Kidney epithelial cell (primary cell): ENCODE measurements at regions not wholly inside any gene's neighbourhood (a gene's known extent, or its start where the extent isn't known, plus 50 kb on each side); places are given as distances from the start of the nearest gene placed in this dataset.

Experiments used
- DNase-seq: peaks from one replicate; pipeline ENCODE4 v3.0.0-alpha.2; 2010; ENCODE audit warnings: low read depth
- H3K27me3 ChIP-seq: 2 replicates; pipeline ENCODE4 v1.6.0; 2011; ENCODE audit warnings: low read length; ENCODE audit not compliant: control insufficient read depth, insufficient read depth
- H3K36me3 ChIP-seq: 2 replicates; pipeline ENCODE4 v1.5.1; 2011; ENCODE audit warnings: low read length; ENCODE audit not compliant: control insufficient read depth, insufficient read depth
- H3K4me3 ChIP-seq: 2 replicates; pipeline ENCODE4 v1.5.1; 2011; ENCODE audit warnings: low read depth, mild to moderate bottlenecking, control low read depth, low read length
- TF ChIP-seq, protein P1 (sequence below): IDR thresholded peaks from 2 replicates; pipeline ENCODE4 v1.5.1; 2011; ENCODE audit warnings: mild to moderate bottlenecking, moderate library complexity, low read length, control low read depth, inconsistent platforms; ENCODE audit not compliant: insufficient read depth, poor library complexity, severe bottlenecking

DNA sequence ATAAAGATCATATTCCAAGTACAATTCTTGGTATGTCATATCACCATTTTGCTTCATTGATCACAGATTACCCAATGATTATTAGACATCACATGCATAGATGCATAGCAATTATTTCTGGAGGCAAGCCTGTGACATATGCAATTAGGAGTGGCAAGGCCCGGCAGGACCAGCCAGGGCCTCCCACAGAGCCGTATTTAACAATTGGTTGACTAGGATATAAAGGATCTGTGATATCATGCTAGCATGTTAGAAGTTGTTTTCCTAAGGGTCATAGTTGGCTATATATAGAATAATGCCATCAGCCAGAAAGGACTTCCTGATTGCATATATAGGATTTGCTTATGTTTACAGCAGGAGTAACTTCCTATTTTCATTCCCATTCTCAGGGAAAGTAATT lies 103.5 kb upstream of the OTUD4 start:
- no peak overlapping the region for H3K4me3 ChIP-seq
- H3K27me3 ChIP-seq = no peaks in the 10 kb centered on the region
- no peak for DNase-seq
- TF ChIP-seq, protein P1, sequence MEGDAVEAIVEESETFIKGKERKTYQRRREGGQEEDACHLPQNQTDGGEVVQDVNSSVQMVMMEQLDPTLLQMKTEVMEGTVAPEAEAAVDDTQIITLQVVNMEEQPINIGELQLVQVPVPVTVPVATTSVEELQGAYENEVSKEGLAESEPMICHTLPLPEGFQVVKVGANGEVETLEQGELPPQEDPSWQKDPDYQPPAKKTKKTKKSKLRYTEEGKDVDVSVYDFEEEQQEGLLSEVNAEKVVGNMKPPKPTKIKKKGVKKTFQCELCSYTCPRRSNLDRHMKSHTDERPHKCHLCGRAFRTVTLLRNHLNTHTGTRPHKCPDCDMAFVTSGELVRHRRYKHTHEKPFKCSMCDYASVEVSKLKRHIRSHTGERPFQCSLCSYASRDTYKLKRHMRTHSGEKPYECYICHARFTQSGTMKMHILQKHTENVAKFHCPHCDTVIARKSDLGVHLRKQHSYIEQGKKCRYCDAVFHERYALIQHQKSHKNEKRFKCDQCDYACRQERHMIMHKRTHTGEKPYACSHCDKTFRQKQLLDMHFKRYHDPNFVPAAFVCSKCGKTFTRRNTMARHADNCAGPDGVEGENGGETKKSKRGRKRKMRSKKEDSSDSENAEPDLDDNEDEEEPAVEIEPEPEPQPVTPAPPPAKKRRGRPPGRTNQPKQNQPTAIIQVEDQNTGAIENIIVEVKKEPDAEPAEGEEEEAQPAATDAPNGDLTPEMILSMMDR = no peak
- H3K36me3 ChIP-seq = no peaks in the 10 kb centered on the region

DNA sequence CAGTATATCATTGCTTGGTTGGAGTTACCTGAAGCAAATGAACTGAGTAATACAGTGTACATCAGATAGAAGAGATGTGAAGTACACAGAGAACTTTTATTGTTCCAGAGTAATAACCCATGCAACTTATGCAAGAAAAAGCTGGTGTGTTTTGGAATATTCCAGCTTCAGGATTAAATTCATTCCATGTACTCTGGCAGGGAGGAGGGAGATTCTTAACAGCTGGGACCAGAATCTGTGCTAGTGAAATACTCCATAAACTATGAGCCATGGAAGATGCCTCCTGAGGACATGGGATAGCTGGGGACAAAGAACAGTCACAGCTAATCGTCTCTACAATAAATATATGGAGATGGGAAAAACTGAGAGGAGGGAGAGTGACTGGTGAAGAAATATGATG lies 101.6 kb upstream of the OTUD4 start:
- DNase-seq = no peak
- Histone ChIP-seq H3K27me3 (no peaks in the 10 kb centered on the region), H3K36me3 (no peaks in the 10 kb centered on the region), H3K4me3 (no peak overlapping the region)
- TF ChIP-seq, protein P1 = no peak

DNA sequence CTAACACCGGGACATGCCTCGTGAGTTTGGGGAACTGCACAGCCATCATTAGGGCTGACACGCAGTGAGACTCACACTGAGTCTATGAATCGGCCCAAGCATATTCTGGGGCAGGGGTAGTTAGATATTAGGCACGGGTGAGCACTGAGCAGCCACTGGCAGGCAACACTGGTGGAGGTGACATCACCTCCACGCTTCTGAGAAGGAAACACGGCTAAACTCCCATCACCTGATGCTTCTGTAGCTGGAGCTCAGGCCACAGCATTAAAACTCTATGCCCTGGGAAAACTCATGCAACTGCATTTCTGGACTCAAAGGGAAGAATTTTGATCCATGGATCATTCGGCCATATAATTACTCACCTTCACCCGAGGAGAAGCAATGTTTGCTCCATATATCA lies 100.8 kb upstream of the OTUD4 start:
- H3K36me3 ChIP-seq = no peaks in the 10 kb centered on the region
- DNase-seq = no peak
- TF ChIP-seq, protein P1 = no peak
- H3K4me3 ChIP-seq = no peak overlapping the region
- H3K27me3 ChIP-seq = no peaks in the 10 kb centered on the region

DNA sequence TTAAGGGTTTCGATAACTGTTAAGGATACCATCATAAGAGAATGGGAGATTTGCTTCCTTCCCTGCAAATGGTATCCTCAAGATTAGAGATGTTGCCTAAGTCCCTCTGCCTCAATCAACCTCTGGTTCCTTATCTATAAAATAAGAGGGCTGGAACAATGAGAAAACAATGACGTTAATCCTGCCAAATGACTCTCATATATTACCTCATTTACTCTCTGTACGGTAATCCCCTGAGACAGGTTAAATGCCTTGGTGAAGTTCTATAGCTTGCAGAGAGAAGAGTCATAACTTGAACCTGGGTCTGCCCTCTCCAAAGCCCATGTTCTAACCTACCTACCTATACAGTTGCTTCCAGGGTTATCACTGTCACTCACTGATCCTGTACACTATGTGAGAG lies 100.2 kb upstream of the OTUD4 start:
- TF ChIP-seq, protein P1 = no peak
- H3K36me3 ChIP-seq = no peaks in the 10 kb centered on the region
- H3K27me3 ChIP-seq = no peaks in the 10 kb centered on the region
- no peak overlapping the region for H3K4me3 ChIP-seq
- no peak for DNase-seq

DNA sequence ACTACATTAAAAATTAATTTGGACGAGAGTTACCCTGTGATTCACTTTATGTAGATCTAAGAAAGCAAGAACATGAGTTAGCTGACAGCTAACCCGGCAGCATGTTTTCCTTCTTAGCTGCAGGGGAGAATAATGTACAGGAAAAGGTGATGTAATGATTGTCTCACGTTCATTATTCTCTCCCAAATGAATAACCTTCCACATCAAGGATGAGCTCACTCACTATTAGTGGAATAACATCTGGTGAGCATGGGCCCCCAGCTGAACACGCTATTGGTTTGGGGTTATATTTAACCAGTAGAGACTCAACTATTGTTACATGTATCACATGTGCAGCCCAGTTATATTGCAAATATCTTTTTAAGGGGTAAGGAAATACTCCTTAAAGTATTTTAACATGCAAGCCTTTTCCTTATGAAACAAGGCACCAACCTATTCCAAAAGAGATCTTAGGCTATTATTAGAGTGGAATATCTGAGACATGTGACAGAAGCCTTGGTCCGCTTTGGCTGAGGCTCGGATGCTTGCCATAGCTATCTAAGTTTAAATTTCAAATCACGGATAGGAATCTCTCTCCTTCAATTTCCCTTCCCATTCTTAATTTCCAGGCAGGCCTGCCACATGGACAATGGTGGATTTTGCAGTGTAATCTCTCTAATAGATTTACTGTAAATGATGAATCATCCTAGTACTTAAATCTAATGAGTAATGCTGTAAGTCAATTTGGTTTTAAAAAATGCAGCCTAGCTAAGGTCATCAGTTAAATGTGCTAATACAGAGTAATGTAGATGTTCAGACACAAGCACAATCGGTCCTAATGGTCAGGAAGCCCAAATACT lies 99.0 kb upstream of the OTUD4 start:
- DNase-seq = peak; percentile 72

More for the DNA sequence above, 99.0 kb upstream of the OTUD4 start:
- TF ChIP-seq, protein P1 = no peak
- no peaks in the 10 kb centered on the region for H3K36me3 ChIP-seq
- H3K27me3 ChIP-seq = no peaks in the 10 kb centered on the region
- H3K4me3 ChIP-seq = no peak overlapping the region
